A673 (cell line): ENCODE measurements at regions not wholly inside any gene's neighbourhood (a gene's known extent, or its start where the extent isn't known, plus 50 kb on each side); places are given as distances from the start of the nearest gene placed in this dataset.

Source experiments
- CTCF ChIP-seq: fragments of 300-800, 200-600 bp; sonication (generic); conservative IDR thresholded peaks from 2 replicates; pipeline ENCODE4 v1.5.1; 2017; ENCODE audit warnings: low read depth, mild to moderate bottlenecking, antibody characterized with exemption, low read length, moderate library complexity, mixed read lengths
- EZH2 ChIP-seq: fragments of 200-600 bp; sonication (generic); IDR thresholded peaks from 2 replicates; pipeline ENCODE4 v1.6.1; 2017; ENCODE audit warnings: borderline replicate concordance, low read depth, mild to moderate bottlenecking, mixed read lengths, antibody characterized with exemption, low read length; ENCODE audit not compliant: poor library complexity, severe bottlenecking

GRCh38 chr7:149570784-149571183 lies 73.2 kb upstream of the ZNF746 start:
- no peak for TF ChIP-seq CTCF
- TF ChIP-seq EZH2 = no peak
